ENCODE measurements at regions not wholly inside any gene's neighbourhood (a gene's known extent, or its start where the extent isn't known, plus 50 kb on each side); places are given as distances from the start of the nearest gene placed in this dataset.

DNA sequence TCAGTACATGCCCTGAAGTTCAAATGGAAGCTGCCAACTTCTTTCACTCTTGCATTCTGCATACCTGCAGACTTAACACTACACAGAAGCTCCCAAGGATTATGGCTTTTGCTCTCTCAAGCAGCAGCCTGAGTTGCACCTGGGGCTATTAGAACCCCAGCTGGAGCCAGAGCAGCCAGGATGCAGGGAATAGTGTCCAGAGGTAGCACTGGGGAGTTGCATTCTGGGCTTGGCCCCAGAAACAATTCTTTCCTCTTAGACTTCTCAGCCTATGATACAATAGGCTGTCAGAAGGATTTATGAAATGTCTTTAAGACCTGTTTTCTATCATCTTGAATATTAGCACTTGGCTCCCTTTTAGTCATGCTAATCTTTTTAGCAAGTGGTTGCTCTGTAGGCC is 886.7 kb upstream of the GHITM start:
- DNase-seq: no peak

DNA sequence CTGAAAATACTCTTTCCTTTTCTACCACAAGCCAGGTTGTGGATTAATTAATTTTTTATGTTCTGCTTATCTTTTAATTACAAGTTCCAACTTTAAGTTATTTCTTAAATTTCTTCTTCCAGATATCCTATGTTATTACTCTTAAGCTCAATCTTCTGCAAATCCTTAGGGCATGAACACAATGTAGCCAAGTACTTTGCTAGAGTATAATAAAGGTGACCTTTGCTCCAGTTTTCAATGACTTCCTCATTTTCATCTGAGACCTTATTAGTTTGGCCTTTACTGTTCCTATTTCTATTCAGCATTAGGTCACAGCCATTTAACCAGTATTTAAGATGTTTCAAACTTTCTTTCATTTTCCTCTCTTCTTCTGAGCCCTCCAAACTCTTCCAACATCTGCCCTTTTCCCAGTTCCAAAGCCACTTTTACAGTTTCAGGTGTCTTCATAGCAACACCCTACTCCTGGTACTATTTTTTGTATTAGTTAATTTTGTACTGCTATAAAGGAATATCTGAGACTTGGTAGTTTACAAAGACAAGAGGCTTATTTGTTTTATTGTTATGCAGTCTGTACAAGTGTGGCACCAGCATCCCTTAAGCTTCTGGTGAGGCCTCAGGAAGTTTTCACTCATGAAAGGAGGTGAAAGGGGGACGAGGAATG is 886.2 kb upstream of the GHITM start:
- no peak for DNase-seq

DNA sequence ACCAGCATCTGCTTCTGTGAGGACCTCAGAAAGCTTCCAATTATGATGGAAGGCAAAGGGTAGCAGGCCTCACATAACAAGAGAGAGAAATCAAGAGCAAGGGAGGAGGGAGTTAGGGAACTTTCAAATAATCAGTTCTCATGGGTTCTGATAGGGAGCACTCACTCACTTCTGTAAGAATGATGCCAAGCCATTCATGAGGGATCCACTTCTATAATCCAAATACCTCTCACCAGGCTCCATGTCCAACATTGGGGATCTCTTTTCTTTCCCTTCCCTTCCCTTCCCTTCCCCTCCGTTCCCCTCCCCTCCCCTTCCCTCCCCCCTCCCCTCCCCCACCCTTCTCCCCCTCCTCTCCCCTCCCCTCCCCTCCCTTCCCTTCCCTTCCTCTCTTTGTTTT is 884.6 kb upstream of the GHITM start:
- DNase-seq: no peak

DNA sequence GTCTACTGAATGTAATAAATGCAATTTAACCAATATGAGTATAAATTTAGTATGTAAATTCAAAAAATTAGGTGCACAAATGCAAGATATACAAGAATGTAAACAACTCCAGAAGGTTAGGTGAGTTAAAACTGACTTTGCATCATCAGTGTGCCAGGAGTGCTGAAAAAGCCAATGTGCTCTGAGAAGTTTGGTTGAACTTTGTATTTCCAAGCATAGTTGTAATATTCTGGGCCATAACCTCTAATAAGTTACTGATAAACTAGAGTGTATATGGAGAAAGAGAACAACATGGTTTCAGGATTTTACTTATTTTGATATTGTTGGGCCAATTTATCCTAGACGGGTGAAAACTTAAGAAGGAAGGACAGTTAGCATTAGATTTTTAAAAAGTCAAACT is 876.9 kb upstream of the GHITM start:
- no peak for DNase-seq

DNA sequence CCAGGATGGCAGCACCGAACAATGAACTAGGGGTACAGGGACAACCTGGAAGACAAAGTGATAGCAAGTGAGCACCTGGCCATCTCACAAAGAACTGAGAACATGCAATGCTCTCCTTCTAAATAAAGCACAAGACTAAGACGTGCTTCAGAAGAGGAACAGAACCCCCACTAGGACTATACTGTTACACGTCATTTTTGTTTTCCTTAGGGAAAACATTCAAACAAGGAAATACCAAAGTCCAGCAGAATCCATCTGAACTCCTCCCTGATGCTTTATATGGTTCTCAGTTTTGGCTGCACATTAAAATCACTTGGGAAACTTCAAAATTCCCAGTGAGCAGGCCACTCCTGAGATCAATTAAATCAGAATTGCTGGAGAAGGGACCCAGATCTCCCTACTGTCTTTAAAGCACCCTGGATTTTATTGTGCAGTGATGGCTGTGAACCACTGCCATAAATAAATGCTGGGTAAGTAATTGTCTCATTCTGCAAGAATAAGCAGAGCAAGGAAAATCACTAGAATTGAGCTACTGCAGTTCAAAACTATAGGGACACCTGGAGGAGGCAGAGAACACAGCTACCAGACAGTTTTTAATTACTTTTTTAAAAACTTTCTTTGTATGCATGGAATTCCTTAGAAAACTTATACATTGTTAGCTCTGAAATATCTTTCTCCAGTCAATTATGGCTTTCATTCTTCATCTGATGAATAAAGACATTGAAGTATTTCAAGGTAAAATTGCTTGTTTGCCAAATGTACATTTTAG is 866.5 kb upstream of the GHITM start:
- no peak for DNase-seq

DNA sequence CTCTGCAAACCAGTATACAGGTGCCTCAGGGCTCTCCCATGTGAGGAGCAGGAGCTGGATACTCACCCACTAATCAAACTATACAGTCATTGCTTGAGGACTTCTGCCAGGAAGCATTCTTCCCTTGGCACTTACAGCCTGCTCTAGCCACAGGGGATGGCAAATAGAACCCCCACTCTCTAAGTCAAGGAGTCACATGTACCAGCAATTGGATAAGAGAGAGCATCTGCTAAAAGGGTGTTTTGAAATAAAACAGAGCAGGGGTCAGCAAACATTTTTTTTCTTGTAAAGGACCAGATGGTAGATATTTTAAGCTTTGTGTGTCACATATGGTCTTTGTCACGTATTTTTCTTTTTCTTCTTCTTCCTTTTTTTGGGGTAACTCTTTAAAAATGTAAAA is 865.2 kb upstream of the GHITM start:
- no peak for DNase-seq

DNA sequence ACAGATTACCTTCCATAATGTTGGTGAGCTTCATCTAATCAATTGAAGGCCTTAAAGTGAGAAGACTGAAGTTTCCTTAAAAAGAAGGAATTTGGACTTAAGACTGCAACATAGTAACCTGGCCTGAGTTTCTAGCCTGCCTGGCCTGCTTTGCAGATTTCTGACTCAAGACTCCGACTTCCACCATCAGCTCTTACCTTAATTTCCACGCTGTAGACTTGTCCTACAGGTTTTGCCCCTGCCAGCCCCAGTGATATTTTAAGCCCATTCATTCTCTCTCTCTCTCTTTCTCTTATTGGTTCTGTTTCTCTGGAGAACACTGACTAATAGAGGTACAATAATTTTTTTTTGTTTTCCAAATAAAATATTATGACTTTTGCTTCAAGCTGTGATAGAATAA is 862.3 kb upstream of the GHITM start:
- DNase-seq: no peak

DNA sequence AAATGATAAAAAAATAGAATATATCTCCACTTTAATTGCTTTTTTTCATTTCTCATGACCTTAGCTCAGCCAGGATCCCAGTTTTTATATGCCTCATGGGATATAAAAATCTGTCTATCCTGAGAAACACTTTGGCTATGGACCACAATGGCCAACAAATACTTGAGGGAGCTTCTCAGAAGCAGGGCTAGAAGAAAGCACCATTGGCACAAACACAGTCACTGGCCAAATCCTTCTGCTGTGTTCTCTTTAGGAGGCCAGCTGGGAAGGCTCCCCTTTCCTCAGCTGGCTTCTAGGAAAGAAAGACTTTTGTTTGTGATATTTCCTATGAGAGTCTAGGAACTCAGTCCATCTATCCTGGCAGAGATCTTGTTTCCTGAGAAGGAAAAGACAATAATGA is 856.2 kb upstream of the GHITM start:
- no peak for DNase-seq

DNA sequence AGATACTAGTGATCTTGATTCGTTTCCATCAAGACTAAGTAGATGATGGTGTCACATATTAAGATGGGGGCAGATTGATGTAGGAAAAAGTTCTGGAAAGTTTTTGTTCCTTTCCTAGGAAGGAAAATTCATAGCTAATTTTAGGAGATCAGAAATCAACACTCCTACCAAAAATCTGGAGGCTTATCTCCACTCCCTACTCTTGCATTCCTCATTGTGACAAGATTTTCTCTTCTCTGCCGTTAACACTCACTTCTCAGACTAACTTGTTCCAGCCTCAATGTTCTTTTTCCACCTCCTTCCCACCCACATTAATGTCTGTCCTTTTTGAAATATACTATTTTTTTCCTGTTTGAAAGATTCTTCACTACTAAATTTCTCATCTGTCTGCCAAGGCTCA is 851.9 kb upstream of the GHITM start:
- DNase-seq: no peak

DNA sequence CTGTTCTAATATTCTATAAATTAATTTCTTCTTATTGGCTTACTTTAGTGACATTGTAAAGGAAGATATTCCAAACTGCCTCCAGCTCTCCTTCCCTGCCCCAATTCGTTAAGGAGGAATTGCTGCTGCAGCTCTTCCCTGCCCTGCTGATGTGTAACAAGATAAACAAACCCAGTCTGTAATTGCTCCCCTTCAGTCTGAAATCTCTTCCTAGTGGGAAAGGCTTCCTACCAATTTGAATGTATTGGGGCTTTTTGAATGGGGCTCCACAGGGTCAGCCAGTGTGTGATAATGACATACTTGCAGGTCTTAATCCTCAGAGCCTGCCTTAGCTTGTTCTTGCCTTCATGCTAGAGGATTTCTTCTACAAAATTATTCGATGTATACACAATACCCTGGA is 849.9 kb upstream of the GHITM start:
- DNase-seq: no peak

DNA sequence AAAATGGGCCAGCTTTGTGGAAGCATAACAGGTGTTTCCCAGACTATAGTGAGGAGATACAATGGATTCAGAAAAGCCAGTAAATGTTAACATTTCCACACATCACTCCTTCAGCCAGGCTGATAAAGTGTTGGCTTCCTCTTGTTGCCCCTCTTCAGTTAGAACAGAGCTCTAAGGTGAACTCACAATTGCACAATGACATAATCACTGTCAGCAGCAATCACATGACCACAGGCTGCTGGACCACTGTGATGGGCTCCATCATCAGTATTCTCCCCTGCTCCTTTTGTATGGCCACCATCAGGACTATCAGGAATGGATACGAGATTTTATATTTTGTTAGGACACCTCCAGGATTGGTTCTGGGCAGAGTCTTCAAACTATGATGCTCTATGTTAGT is 849.4 kb upstream of the GHITM start:
- no peak for DNase-seq

DNA sequence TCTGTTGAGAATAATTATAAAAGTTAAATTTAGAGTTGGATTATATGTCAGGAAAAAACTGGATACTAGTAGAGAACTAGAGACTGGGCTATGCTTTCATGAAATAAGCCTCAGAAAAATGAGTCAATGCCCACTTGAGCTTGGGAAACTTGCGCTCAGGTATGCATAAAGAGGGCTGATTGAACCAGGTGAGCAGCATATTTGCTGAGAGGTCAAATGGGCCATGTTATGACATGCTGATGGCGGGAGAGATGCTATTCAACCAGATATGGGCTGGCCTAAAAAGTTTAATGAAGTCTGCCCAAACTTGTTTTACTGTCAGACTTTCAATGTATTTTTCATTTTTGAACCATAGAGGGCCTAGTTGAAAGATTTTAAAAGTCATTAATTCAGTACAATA is 837.6 kb upstream of the GHITM start:
- DNase-seq: no peak

DNA sequence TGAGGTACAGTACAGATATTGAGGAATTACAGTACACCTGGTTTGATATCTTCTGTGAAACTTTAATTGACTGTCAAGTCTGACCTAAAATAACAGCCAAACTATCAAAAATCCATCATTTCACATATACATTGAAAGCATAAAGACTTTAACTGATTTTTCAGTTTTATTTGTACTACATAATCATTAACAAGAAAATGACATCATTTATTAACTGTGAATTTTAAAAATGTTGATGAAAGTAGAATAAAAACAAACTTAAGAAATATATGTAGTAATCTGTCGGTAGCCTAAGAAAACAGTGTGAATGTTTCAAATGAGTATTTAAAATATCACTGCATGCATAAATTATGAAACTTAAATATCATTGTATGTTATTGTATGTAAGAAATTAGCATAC is 836.7 kb upstream of the GHITM start:
- DNase-seq: no peak

DNA sequence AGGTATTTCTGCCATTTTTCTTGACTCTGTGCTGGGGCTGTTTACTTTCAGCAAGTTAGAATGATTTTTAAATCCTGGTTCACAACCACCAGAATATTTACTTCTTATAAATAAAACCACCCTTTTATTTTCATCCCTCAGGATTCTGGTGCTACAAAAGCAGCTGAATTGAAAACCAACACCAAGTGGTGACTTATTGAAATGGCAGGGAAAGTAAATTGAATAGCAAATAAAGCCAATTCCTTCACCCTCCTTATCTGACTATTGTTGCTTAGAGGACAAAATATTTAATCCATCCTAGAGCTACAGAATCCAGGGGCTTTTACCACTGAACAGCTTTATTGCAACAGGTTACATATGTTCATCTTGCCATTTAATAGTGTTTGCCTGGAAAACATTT is 828.6 kb upstream of the GHITM start:
- DNase-seq: no peak

DNA sequence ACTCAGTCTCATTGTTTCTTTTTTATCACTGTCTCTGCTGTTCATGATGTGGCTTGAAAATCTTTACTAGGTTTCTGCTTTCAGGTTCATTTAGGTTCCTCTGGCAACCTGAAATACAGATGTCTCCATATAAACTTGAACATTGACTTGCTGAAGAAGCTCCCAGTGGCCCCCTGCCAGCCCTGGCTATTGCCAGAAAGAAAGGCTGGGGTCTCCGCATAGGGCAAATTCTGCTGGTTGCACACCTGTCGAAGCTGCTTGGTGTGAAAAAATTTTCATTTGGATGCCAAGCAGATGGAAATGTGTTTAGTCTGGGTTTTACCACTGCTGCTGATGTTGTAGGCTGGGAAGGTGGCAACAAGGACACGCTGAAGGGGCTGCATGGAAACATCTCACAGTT is 826.7 kb upstream of the GHITM start:
- DNase-seq: no peak

DNA sequence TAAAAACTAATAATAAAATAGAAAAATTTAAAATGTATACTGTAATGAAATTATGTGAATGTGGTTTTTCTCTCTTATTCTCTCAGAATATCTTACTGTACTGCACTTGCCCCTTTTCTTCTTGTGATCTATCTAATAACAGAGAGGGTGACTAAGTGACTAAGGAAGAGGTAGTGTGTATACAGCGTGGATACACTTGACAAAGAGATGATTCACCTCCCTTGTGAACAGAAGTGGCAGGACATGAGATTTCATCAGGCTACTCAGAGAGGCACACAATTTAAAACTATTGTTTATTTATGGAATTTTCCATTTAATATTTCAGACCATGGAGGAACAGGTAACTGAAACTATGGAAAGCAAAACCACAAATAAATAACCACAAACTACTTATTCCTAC is 806.6 kb upstream of the GHITM start:
- DNase-seq: no peak

DNA sequence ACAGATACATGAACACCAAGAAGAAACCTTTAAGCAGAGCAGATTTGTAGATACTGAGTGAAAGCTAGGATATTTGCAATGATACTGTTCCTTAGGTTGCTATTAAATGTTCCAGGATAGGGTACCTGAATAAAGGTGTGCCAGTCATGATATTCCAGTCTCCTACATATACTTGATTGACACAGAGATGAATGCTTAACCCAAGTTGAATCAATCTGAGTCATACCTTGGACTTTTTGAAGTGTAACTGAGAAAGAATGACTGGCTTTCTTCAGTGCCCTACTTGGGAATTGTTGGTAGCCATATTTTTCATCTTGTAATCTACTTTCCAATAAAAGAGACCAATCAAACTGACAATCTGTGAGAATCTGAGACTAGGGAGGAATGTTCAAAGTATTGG is 805.7 kb upstream of the GHITM start:
- no peak for DNase-seq

DNA sequence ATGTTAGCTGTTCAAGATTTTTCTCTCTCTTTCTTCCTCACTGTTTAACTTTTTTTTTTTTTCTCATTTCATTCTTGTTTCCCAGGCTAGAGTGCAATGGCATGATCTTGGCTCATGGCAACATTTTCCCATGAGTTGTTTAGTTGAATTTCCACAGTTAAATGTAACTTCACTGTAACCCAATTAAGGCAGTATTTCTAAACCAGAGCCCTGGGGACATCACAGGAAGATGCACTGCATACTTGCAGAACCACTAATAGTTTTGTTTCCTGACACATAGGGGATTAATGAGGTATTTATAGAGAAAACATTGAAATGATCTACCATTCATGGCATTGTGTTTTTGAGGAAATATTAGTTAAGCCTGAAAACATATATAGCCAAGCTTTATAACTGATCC is 795.6 kb upstream of the GHITM start:
- DNase-seq: no peak

DNA sequence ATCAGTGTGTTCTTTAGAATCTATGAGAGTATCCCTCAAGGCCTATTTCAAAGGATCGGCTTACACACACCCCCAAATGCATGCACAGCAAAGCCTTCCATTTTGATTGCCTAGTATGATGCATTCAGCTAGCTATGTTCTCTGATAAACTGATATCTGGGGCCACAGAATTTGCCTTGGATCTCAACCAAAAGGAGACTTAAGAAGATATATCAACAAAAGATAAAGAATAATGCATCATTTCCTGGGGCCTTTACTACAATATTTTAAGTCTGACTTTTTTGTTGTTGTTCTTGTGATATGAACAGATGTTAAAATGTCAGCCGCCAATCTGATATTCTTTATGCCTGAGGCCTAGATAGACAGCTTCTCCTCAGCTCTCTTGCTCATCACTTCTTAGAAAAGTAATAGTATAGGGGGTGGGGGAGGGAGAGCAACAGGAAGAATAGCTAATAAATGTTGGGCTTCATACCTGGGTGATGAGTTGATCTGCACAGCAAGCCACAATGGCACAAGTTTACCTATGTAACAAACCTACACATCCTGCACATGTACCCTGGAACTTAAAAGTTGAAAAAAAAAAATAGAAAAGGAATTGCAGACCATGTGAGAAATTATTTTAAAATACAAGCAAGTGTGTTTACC is 792.9 kb upstream of the GHITM start:
- no peak for DNase-seq

DNA sequence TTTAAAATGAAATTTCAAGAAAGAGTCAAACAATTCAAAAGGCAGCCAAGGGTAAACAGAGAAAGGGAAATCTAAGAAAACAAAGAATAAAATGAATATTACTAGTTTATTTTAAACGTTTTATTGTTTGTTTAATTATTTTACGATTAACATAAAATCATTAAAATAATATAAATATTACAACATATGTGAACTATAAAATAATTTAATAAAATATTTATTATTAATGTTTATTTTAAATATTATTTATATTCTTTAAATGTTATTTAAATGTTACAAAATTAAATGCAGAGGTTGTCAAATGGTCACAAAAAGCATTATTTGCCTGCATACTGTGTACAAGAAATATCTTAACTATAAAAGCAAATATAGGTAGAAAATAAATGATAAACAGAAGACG is 786.7 kb upstream of the GHITM start:
- no peak for DNase-seq

DNA sequence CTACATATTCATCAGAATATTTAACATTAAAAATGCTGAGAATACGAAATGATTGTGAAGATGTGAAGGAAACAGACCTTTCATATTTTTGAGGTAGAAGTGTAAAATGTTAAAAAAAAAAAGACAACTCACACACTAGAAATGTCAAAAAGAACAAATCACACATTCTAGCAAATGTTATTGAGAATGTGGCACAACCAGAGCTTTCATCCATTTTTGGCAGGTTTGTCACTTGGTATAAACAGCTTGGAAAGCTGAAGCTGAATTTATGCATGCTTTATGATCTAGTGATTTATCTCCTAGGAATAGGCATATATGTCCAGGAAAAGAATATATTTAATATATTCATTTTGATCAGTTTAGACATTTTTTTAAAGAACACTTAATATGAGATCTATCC is 784.9 kb upstream of the GHITM start:
- DNase-seq: no peak

DNA sequence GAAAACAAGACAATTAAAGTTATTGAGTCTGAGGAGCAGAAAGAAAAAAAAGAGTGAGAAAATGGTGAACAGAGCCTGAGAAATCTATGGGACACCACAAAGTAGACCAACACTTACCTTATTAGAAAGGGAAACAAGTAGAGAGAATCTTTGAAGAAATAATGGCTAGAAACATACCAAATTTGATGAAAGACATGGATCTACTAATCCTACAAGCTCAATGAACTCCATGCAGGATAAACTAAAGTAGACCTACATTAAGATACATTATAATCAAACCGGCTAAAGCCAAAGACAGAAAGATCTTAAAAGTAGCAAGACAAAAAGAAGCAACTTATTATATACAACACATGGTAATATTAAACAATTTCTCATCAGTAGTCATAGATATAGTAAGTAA is 782.3 kb upstream of the GHITM start:
- no peak for DNase-seq

DNA sequence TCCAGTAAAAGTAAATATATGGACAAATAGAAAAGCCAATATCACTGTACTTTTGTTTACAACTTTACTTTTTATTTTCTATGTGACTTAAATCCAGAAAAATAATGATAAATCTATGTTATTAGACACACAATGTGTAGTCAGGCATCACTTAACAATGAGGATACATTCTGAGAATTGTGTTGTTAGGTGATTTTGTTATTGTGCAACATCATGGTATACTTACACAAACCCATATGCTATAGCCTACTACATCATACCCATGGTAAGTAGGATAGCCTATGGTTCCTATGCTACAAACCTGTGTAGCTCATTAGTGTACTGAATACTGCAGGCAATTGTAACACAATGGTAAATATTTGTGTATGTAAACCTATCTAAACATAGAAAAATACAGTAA is 781.7 kb upstream of the GHITM start:
- DNase-seq: no peak

DNA sequence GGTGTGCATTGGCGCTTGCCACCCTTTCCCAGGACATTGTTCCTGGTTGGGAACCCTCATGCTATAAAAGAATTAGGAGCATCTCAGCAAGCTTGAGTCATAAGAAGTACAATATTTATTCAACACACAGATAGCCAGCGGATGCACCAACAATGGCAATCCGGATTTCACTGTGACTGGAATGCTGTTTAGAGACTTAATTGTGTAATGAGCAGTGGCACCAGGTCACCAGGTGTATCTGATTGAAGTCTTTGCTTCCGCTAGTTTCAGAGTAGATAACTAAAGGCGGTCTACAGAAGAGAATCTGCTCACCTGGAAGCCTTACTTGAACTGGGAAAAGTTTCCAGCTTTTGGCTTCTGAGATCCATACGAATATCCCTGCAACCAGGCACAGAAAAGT is 772.3 kb upstream of the GHITM start:
- no peak for DNase-seq
